Ishikawa (cell line): ENCODE measurements at regions not wholly inside any gene's neighbourhood (a gene's known extent, or its start where the extent isn't known, plus 50 kb on each side); places are given as distances from the start of the nearest gene placed in this dataset.

Experiments
- CEBPB ChIP-seq: IDR thresholded peaks from 2 replicates; pipeline ENCODE4 v1.6.1; 2012
- CREB1 ChIP-seq: IDR thresholded peaks from 2 replicates; pipeline ENCODE4 v1.6.1; 2012; ENCODE audit warnings: low read depth
- EP300 ChIP-seq: IDR thresholded peaks from 2 replicates; pipeline ENCODE4 v1.6.1; 2012; ENCODE audit warnings: borderline replicate concordance
- RAD21 ChIP-seq: IDR thresholded peaks from 2 replicates; pipeline ENCODE4 v1.6.1; 2012; ENCODE audit warnings: low read depth
- ZBTB7A ChIP-seq: IDR thresholded peaks from 2 replicates; pipeline ENCODE4 v1.6.1; 2012; ENCODE audit warnings: low read depth

- TF ChIP-seq EP300 (no peak), ZBTB7A (no peak), CREB1 (no peak), RAD21 (no peak), CEBPB (no peak)
Observed at GRCh38 chr9:27818348-27818747, 245.1 kb upstream of the C9orf72 start.
